Psoas muscle (tissue), 7 donors: ENCODE measurements at regions not wholly inside any gene's neighbourhood (a gene's known extent, or its start where the extent isn't known, plus 50 kb on each side); places are given as distances from the start of the nearest gene placed in this dataset.

Source experiments
- ATAC-seq, 4 donors: fragments of 200-7000 bp; cut with Tn5 transposase; one replicate each; pipeline ENCODE4 v1.9.1; 2020; ENCODE audit warnings: moderate library complexity in 3 of 4, mild to moderate bottlenecking in 2 of 4
- DNase-seq, 2 donors: peaks; one replicate each; pipeline ENCODE4 v3.0.0-alpha.2; 2020
- H3K27ac ChIP-seq: fragments of 200-600 bp; one replicate; pipeline ENCODE4 v1.8.0; 2022
- H3K27me3 ChIP-seq, 3 donors: fragments of 200-600 bp in 1 of 3; one replicate each; pipeline versions ENCODE4 v1.6.1 to v1.8.0; 2013 to 2022; ENCODE audit warnings: low read length in 2 of 3, mild to moderate bottlenecking in 2 of 3, moderate library complexity in 1 of 3; ENCODE audit not compliant: insufficient read depth in 3 of 3
- H3K36me3 ChIP-seq, 2 donors: fragments of 200-600 bp in 1 of 2; one replicate each; pipeline versions ENCODE4 v1.6.1 to v1.8.0; 2013 to 2022; ENCODE audit warnings: low read depth in 1 of 2, mild to moderate bottlenecking in 1 of 2, moderate library complexity in 1 of 2; ENCODE audit not compliant: insufficient read depth in 1 of 2
- H3K4me1 ChIP-seq: fragments of 200-600 bp; one replicate; pipeline ENCODE4 v1.8.0; 2022
- H3K4me3 ChIP-seq: fragments of 200-600 bp; one replicate; pipeline ENCODE4 v1.8.0; 2022; ENCODE audit warnings: mild to moderate bottlenecking
- H3K9me3 ChIP-seq: fragments of 200-600 bp; one replicate; pipeline ENCODE4 v1.8.0; 2022
- WGBS, 3 donors: extraction: QIAGEN DNeasy Blood & Tissue Kit; methylation state at CpG; one replicate each; pipeline versions ENCODE4 v1.1.6 to v1.1.7; 2013; 5-methylcytosine and 5-hydroxymethylcytosine counted together
- intact Hi-C, 2 donors: fragments of 100-400 bp; cut with DNase I; formaldehyde crosslinking; loops; one replicate each; pipeline versions ENCODE4 v1.11.0 to v1.14.2; 2022
- TF ChIP-seq, protein P1 (sequence below): fragments of 200-600 bp; IDR thresholded peaks from one replicate; pipeline ENCODE4 v1.8.0; 2022; ENCODE audit warnings: antibody characterized with exemption
- donor health status: healthy with polysubstance abuse.
- donor health status: DM: no; HTN: no; CAD: no; lungs with moderate emphysema.
- donor health status: Bipolar disorder and iron deficiency.
- donor health status: healthy.
- donor health status: DM: yes; HTN: yes; CAD: no.
- donor health status: DM: no; HTN: no; CAD: no.
- donor health status: DM: yes; HTN: yes; CAD: no.

DNA sequence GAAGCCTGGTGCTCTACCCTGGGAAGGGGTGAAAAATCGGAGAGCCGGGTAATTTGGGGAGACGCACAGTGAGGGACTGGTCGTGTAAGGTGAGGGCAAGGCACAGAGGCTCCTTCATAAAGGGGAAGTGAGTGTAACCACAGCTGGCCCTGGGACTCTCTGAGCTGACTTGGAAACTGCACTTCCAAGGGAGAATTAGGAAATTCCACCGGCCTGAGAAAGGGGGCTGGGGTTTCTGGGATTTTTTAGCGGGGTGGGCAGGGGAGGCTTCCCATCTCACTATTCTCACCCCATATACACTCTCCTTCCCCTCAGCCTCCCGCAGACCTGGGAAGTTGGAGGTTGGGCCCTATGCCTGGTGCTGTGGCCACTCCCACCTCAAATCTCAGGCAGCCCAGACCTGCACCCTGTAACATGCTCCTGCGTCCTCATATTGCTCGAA, 88.3 kb upstream of the IPO9 start:
- H3K4me3 ChIP-seq = peak overlapping the region; percentile 61
- H3K27ac ChIP-seq = no peak overlapping the region
- ATAC-seq = peak in 1 of 4 donors; percentile 33
- WGBS, 3 donors = 40 to 47% (median 46%) methylated on average over 9 of the region's 9 CpGs
- no peak for DNase-seq
- peaks cover 0 to 33% (median 0%) of the 10 kb centered on the region in 3 donors for H3K27me3 ChIP-seq
- H3K9me3 ChIP-seq = no peaks in the 10 kb centered on the region
- TF ChIP-seq, protein P1, sequence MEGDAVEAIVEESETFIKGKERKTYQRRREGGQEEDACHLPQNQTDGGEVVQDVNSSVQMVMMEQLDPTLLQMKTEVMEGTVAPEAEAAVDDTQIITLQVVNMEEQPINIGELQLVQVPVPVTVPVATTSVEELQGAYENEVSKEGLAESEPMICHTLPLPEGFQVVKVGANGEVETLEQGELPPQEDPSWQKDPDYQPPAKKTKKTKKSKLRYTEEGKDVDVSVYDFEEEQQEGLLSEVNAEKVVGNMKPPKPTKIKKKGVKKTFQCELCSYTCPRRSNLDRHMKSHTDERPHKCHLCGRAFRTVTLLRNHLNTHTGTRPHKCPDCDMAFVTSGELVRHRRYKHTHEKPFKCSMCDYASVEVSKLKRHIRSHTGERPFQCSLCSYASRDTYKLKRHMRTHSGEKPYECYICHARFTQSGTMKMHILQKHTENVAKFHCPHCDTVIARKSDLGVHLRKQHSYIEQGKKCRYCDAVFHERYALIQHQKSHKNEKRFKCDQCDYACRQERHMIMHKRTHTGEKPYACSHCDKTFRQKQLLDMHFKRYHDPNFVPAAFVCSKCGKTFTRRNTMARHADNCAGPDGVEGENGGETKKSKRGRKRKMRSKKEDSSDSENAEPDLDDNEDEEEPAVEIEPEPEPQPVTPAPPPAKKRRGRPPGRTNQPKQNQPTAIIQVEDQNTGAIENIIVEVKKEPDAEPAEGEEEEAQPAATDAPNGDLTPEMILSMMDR = no peak
- no peaks in the 10 kb centered on the region for H3K36me3 ChIP-seq
- peaks cover 14% of the 10 kb centered on the region for H3K4me1 ChIP-seq
- intact Hi-C loops = loop anchor here in 1 of 2 donors (5.0 kb wide), 1 partner anchor 42 kb away; no protein-coding TSS in a partner anchor

GRCh38 chr1:201741763-201742342, 87.1 kb upstream of the IPO9 start:
- ATAC-seq = no peak
- intact Hi-C loops = loop anchor here in 1 of 2 donors (5.0 kb wide), 1 partner anchor 40 kb away; no protein-coding TSS in a partner anchor
- H3K4me1 ChIP-seq = peaks cover 11% of the 10 kb centered on the region

DNA sequence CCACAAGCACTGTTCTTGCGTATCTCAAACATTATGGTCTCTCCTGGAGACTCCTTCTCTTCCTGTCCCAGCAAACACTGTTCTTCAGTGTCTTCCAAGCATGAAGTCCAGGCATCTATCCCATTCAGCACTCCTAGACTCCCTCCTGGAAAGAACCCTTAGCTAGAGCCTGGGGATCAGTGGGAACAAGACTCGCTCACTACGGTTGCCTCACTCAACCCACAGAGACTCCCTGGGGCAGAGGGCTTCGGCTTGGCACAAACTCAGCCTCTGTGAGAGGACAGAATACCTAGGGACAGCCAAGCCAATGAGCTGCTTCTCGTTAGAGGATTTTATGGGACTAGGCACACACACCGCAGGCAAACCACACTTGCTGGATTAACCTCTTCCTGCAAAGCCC, 86.5 kb upstream of the IPO9 start:
- peak; percentile 39 to 73 for DNase-seq
- peaks cover 0 to 39% (median 0%) of the 10 kb centered on the region in 3 donors for H3K27me3 ChIP-seq
- ATAC-seq = peak in 2 of 4 donors; percentile 33 to 43
- TF ChIP-seq, protein P1 = no peak
- no peaks in the 10 kb centered on the region for H3K9me3 ChIP-seq
- no peaks in the 10 kb centered on the region for H3K36me3 ChIP-seq
- H3K27ac ChIP-seq = no peak overlapping the region
- H3K4me1 ChIP-seq = peaks cover 11% of the 10 kb centered on the region
- WGBS, 3 donors = 48 to 65% (median 57%) methylated on average over 6 of the region's 6 CpGs
- H3K4me3 ChIP-seq = no peak overlapping the region
- intact Hi-C loops = loop anchor here in 1 of 2 donors (5.0 kb wide), 1 partner anchor 40 kb away; no protein-coding TSS in a partner anchor

More at GRCh38 chr1:201741763-201742342, 87.1 kb upstream of the IPO9 start:
- Histone ChIP-seq H3K9me3 (no peaks in the 10 kb centered on the region), H3K4me3 (no peak overlapping the region), H3K27me3 (peaks cover 0 to 39% (median 0%) of the 10 kb centered on the region in 3 donors), H3K27ac (no peak overlapping the region), H3K36me3 (no peaks in the 10 kb centered on the region)
- no peak for DNase-seq
- 71 to 80% (median 75%) methylated on average over 3 of the region's 3 CpGs for WGBS, 3 donors
- TF ChIP-seq, protein P1 = no peak

- DNase-seq = no peak
- TF ChIP-seq, protein P1 = no peak
- H3K4me3 ChIP-seq = no peak overlapping the region
- peaks cover 9% of the 10 kb centered on the region for H3K4me1 ChIP-seq
- no peak overlapping the region for H3K27ac ChIP-seq
- ATAC-seq = no peak
- no peaks in the 10 kb centered on the region for H3K9me3 ChIP-seq
- no peaks in the 10 kb centered on the region for H3K36me3 ChIP-seq
- intact Hi-C loops = loop anchor here in 1 of 2 donors (5.0 kb wide), 1 partner anchor 39 kb away; no protein-coding TSS in a partner anchor
- peaks cover 0 to 39% (median 0%) of the 10 kb centered on the region in 3 donors for H3K27me3 ChIP-seq
- 82 to 89% (median 86%) methylated on average over 5 of the region's 5 CpGs for WGBS, 3 donors
Measured at GRCh38 chr1:201742955-201743805, 85.8 kb upstream of the IPO9 start.
